ENCODE measurements at regions not wholly inside any gene's neighbourhood (a gene's known extent, or its start where the extent isn't known, plus 50 kb on each side); places are given as distances from the start of the nearest gene placed in this dataset.

DNA sequence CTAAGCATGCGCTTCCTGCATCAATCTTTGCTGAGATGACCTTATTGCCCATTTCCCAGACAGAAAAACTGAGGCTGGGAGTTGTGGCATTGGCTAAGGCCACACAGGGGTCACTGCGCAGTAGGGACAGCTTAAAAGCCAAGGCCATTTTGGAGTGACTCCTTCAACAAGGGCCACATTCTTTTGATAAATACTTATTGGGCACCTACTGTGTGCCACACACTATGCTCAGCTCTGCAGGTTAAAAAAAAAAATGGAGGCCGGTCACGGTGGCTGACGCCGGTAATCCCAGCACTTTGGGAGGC, 108.6 kb downstream of the CEBPB start:
- no peak overlapping the region for H3K27ac ChIP-seq
- no peak overlapping the region for H3K4me3 ChIP-seq (ENCODE audit: low read depth, low read length)
- no peak overlapping the region for H3K4me2 ChIP-seq (ENCODE audit: low read length)
- H3K79me2 ChIP-seq: no peaks in the 10 kb centered on the region
- H3K9me3 ChIP-seq (ENCODE audit: control insufficient read depth, low read length): no peaks in the 10 kb centered on the region
- H3K9ac ChIP-seq: no peak overlapping the region
- H3K4me1 ChIP-seq: no peaks in the 10 kb centered on the region
- TF ChIP-seq, protein P1, sequence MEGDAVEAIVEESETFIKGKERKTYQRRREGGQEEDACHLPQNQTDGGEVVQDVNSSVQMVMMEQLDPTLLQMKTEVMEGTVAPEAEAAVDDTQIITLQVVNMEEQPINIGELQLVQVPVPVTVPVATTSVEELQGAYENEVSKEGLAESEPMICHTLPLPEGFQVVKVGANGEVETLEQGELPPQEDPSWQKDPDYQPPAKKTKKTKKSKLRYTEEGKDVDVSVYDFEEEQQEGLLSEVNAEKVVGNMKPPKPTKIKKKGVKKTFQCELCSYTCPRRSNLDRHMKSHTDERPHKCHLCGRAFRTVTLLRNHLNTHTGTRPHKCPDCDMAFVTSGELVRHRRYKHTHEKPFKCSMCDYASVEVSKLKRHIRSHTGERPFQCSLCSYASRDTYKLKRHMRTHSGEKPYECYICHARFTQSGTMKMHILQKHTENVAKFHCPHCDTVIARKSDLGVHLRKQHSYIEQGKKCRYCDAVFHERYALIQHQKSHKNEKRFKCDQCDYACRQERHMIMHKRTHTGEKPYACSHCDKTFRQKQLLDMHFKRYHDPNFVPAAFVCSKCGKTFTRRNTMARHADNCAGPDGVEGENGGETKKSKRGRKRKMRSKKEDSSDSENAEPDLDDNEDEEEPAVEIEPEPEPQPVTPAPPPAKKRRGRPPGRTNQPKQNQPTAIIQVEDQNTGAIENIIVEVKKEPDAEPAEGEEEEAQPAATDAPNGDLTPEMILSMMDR (IDR thresholded peaks at IDR 0.05): no peak
- no peaks in the 10 kb centered on the region for H3K36me3 ChIP-seq (ENCODE audit: control insufficient read depth, insufficient read depth, low read length)
- no peak overlapping the region for H2AFZ ChIP-seq
- no peaks in the 10 kb centered on the region for H3K27me3 ChIP-seq (ENCODE audit: control insufficient read depth, insufficient read depth, low read length)

DNA sequence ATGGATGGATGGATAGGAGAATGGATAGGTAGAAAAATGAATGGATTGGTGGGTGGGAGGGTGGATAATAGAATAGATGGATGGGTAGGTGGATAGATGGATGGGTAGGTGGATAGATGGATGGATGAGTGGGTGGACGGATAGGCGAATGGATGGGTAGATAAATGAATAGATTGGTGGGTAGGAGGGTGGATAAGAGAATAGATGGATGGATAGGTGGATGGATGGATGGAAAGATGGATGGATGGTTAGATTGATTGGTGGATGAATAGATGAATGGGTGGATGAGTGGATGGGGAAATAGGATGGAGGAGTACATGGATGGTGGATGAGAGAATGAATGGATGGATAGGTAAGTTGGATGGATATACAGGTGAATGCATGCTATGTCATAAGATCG, 110.5 kb downstream of the CEBPB start:
- Histone ChIP-seq H3K4me1 (no peaks in the 10 kb centered on the region), H3K9ac (no peak overlapping the region), H3K4me2 (ENCODE audit: low read length) (no peak overlapping the region), H2AFZ (no peak overlapping the region), H3K4me3 (ENCODE audit: low read depth, low read length) (no peak overlapping the region), H3K79me2 (no peaks in the 10 kb centered on the region), H3K9me3 (ENCODE audit: control insufficient read depth, low read length) (no peaks in the 10 kb centered on the region), H3K27ac (no peak overlapping the region), H3K36me3 (ENCODE audit: control insufficient read depth, insufficient read depth, low read length) (no peaks in the 10 kb centered on the region), H3K27me3 (ENCODE audit: control insufficient read depth, insufficient read depth, low read length) (no peaks in the 10 kb centered on the region)
- TF ChIP-seq, protein P1 (IDR thresholded peaks at IDR 0.05): no peak

GRCh38 chr20:50301712-50302111, 111.1 kb downstream of the CEBPB start:
- TF ChIP-seq, protein P1 (IDR thresholded peaks at IDR 0.05): no peak
- Histone ChIP-seq H3K27ac (no peak overlapping the region), H3K9me3 (ENCODE audit: control insufficient read depth, low read length) (no peaks in the 10 kb centered on the region), H3K27me3 (ENCODE audit: control insufficient read depth, insufficient read depth, low read length) (no peaks in the 10 kb centered on the region), H3K9ac (no peak overlapping the region), H3K4me3 (ENCODE audit: low read depth, low read length) (no peak overlapping the region), H3K79me2 (no peaks in the 10 kb centered on the region), H3K4me1 (no peaks in the 10 kb centered on the region), H3K36me3 (ENCODE audit: control insufficient read depth, insufficient read depth, low read length) (no peaks in the 10 kb centered on the region), H3K4me2 (ENCODE audit: low read length) (no peak overlapping the region), H2AFZ (no peak overlapping the region)

DNA sequence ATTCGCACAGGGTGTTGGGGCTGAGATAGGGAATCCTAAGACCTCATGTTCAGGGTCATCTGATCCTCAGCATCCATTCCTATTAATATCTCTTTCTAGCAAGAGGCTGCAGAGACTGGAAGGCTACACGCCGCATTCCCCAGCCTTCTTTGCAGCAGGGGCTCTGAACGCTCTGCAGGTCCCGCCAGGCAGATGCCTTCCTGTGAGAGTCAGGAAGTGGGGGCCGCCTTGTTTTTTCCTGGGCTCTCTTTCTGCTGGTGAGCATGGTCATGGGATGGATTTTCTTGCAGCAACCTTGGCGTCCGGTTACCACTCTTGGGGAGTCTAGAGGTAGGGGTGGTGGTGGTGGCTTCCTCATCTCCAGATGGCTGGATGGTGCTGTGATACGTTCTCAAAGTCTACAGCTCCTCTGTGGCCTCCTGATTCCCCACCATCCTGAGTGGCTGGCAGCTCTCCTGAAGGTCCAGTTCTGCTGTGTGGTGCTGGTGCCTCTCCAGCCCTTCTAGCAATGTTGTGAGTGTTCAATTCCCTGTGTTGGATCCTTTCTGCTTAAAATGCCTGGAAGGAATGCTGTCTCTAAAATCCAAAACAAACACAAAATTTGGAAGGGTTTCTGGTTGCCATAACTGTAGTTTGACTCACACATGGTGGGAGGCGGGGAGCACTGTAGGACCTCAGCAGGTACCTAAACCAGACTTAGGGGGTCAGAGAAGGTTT, 111.9 kb downstream of the CEBPB start:
- Histone ChIP-seq H3K4me2 (ENCODE audit: low read length) (no peak overlapping the region), H3K4me1 (no peaks in the 10 kb centered on the region), H3K27ac (no peak overlapping the region), H3K9ac (no peak overlapping the region), H3K36me3 (ENCODE audit: control insufficient read depth, insufficient read depth, low read length) (no peaks in the 10 kb centered on the region), H3K27me3 (ENCODE audit: control insufficient read depth, insufficient read depth, low read length) (no peaks in the 10 kb centered on the region), H2AFZ (no peak overlapping the region), H3K9me3 (ENCODE audit: control insufficient read depth, low read length) (no peaks in the 10 kb centered on the region), H3K79me2 (no peaks in the 10 kb centered on the region), H3K4me3 (ENCODE audit: low read depth, low read length) (no peak overlapping the region)
- TF ChIP-seq, protein P1 (IDR thresholded peaks at IDR 0.05): no peak

Measured in parathyroid adenoma (tissue), 2 donors.